Heart left ventricle (tissue), 16 donors: ENCODE measurements at regions not wholly inside any gene's neighbourhood (a gene's known extent, or its start where the extent isn't known, plus 50 kb on each side); places are given as distances from the start of the nearest gene placed in this dataset.
A peak's percentile ranks its signal among the peaks of the same experiment; 100 is the strongest.

Source experiments
- ATAC-seq, 4 donors: fragments of 200-7000 bp; cut with Tn5 transposase; one replicate each; pipeline ENCODE4 v1.9.1; 2020 to 2022; ENCODE audit warnings: moderate library complexity in 4 of 4, mild to moderate bottlenecking in 3 of 4, moderate number of reproducible peaks in 1 of 4
- DNase-seq, 5 donors: peaks; one replicate each; pipeline ENCODE4 v3.0.0-alpha.2; 2020
- H3K27ac ChIP-seq, 12 donors: fragments of 200-600 bp; sonication (generic) in 4 of 12; one replicate each; pipeline versions ENCODE4 v1.5.0 to v1.8.0; 2016 to 2022; ENCODE audit warnings: mild to moderate bottlenecking in 2 of 12
- H3K27me3 ChIP-seq, 9 donors: fragments of 200-600 bp; sonication (generic) in 2 of 9; one replicate each; pipeline versions ENCODE4 v1.5.1 to v1.8.0; 2016 to 2022; ENCODE audit warnings: mild to moderate bottlenecking in 3 of 9
- H3K36me3 ChIP-seq, 9 donors: fragments of 200-600 bp; sonication (generic) in 2 of 9; one replicate each; pipeline versions ENCODE4 v1.5.0 to v1.8.0; 2018 to 2022; ENCODE audit warnings: mild to moderate bottlenecking in 2 of 9
- H3K4me1 ChIP-seq, 12 donors: fragments of 200-600 bp; sonication (generic) in 4 of 12; one replicate each; pipeline versions ENCODE4 v1.5.0 to v1.8.0; 2016 to 2022; ENCODE audit warnings: mild to moderate bottlenecking in 3 of 12
- H3K4me3 ChIP-seq, 12 donors: fragments of 200-600 bp; sonication (generic) in 4 of 12; one replicate each; pipeline versions ENCODE4 v1.5.0 to v1.8.0; 2017 to 2022; ENCODE audit warnings: mild to moderate bottlenecking in 9 of 12, moderate library complexity in 4 of 12
- H3K9me3 ChIP-seq, 12 donors: fragments of 200-600 bp; sonication (generic) in 4 of 12; one replicate each; pipeline versions ENCODE4 v1.5.0 to v1.8.0; 2016 to 2022; ENCODE audit warnings: mild to moderate bottlenecking in 1 of 12
- CTCF ChIP-seq, 12 donors: fragments of 200-600 bp; sonication (generic) in 4 of 12; IDR thresholded peaks; one replicate each; pipeline versions ENCODE4 v1.5.0 to v1.8.0; 2018 to 2022; ENCODE audit warnings: antibody characterized with exemption in 12 of 12, mild to moderate bottlenecking in 5 of 12
- POLR2A ChIP-seq, 2 donors: fragments of 450-650 bp; IDR thresholded peaks; one replicate each; pipeline ENCODE4 v1.6.1; 2017; ENCODE audit warnings: antibody characterized with exemption in 2 of 2, mild to moderate bottlenecking in 2 of 2, moderate library complexity in 2 of 2
- WGBS, 4 donors: extraction: QIAGEN DNeasy Blood & Tissue Kit in 2 of 4; methylation state at CpG; one replicate each; pipeline versions ENCODE4 v1.1.5 to v1.1.7; 2013 to 2018; 5-methylcytosine and 5-hydroxymethylcytosine counted together
- intact Hi-C, 10 donors: fragments of 100-400 bp; cut with DNase I; formaldehyde crosslinking; loops; one replicate each; pipeline versions ENCODE4 v1.11.1 to v1.14.2; 2022
- donor health status: ischemic (EF 13 %, LVEDD 7.1; RV severe dilation, severe dysfunction).
- donor health status: healthy with polysubstance abuse.
- donor health status: DM: no; HTN: yes; CAD: no.
- donor health status: DM: no; HTN: no; CAD: no.
- donor health status: ischemic (EF 25% LVEDD 6.9; RV normal size, moderate dysfunction).
- donor health status: ischemic (EF 25% LVEDD 5.7; RV mildly dilated, moderate dysfunction).
- donor health status: healthy.
- donor health status: DM: yes; HTN: yes; CAD: no.
- donor health status: ischemic (EF 35%, LVEDD 5.7; RV mildly dilated, moderate dysfunction).
- donor health status: nonischemic (EF 11% LVEDD 7.7; RV severe dilation, severe dysfunction).
- donor health status: DM: yes; HTN: yes; CAD: no.
- donor health status: PGD.
- donor health status: ischemic (EF 29% LVEDD 5.4; RV normal size, mild dysfunction).
- donor health status: nonischemic (EF 23%, LVEDD 6.1; RV moderate dilation, normal function).

- no peak for TF ChIP-seq POLR2A (IDR thresholded peaks at IDR 0.05)
- no peak for TF ChIP-seq CTCF (IDR thresholded peaks at IDR 0.05)
- Histone ChIP-seq H3K4me1 (no peaks in the 10 kb centered on the region), H3K27me3 (peaks cover 0 to 16% (median 0%) of the 10 kb centered on the region in 9 donors), H3K36me3 (no peaks in the 10 kb centered on the region), H3K4me3 (no peak overlapping the region), H3K9me3 (peaks cover 0 to 17% (median 0%) of the 10 kb centered on the region in 12 donors), H3K27ac (no peak overlapping the region)
- ATAC-seq (no peak), DNase-seq (no peak)
- 49 to 58% (median 51%) methylated on average over 2 of the region's 2 CpGs for whole genome bisulfite sequencing, 4 donors
- intact Hi-C loops: no loop called here
Measured at GRCh38 chr16:35203636-35204035, 1744.2 kb downstream of the TP53TG3F start.

GRCh38 chr16:35207059-35207999 lies 1747.9 kb downstream of the TP53TG3F start:
- Histone ChIP-seq H3K27me3 (peaks cover 0 to 16% (median 0%) of the 10 kb centered on the region in 9 donors), H3K27ac (no peak overlapping the region), H3K36me3 (no peaks in the 10 kb centered on the region), H3K4me1 (no peaks in the 10 kb centered on the region), H3K4me3 (no peak overlapping the region), H3K9me3 (peaks cover 0 to 18% (median 0%) of the 10 kb centered on the region in 12 donors)
- peak in 1 of 5 donors; percentile 19 for DNase-seq
- ATAC-seq: peak in 1 of 4 donors; percentile 73
- 48 to 66% (median 60%) methylated on average over 44 to 54 of the region's 54 CpGs for WGBS, 4 donors
- TF ChIP-seq CTCF (IDR thresholded peaks at IDR 0.05) (no peak), POLR2A (IDR thresholded peaks at IDR 0.05) (no peak)
- intact Hi-C loops: no loop called here

DNA sequence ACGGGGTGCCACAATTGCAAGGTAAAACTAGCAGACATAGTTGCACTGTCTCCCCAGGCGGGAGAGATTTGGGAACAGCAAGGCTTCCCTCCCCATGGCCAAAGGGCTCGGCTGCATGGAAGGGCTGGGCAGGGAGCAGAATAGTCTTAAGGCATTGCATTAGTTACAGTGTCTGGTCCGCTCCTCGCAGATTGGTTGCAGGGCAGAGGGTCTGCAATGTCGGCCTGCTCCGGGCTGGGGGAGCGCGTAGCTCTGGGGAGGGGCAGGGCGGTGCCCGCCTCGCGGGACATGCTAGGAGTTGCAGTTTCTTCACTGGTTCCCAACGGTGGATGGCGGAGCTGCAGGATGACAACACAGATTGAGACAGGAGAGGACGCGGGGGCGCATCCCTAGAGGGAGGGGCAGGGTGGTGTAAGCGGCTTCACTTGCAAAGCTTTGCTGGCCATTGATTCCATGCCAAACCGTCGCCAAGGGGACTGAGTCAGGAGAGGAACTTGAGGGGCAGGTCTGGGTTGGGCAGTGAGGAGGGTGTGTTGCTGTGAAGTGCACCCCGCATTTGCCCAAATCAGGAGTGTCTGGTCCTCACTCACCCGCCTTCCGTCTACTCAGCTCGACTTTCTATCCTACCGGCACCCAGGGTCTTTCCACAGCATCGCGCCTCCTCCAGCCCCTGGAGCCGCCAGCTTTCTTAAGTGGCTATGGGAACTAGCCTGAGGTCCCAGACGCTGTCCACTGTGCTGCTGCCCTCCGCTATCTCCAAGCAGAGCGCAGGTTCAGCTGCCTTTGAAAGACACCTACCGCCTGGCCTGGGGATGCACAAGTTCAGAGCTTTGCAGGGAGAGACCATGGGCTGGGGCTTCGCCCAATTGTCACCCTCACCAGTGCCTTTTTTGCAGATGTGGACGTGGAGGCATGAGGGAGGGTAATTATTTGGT lies 1748.9 kb downstream of the TP53TG3F start:
- Histone ChIP-seq H3K27me3 (peaks cover 0 to 16% (median 0%) of the 10 kb centered on the region in 9 donors), H3K9me3 (peaks cover 0 to 18% (median 0%) of the 10 kb centered on the region in 12 donors), H3K4me1 (no peaks in the 10 kb centered on the region), H3K27ac (no peak overlapping the region), H3K4me3 (no peak overlapping the region), H3K36me3 (no peaks in the 10 kb centered on the region)
- 54 to 63% (median 59%) methylated on average over 29 to 35 of the region's 35 CpGs for WGBS, 4 donors
- intact Hi-C loops: no loop called here
- no peak for DNase-seq
- ATAC-seq: no peak
- TF ChIP-seq POLR2A (IDR thresholded peaks at IDR 0.05) (no peak), CTCF (IDR thresholded peaks at IDR 0.05) (no peak)
